CD4-positive, alpha-beta memory T cell (primary cell): ENCODE measurements at regions not wholly inside any gene's neighbourhood (a gene's known extent, or its start where the extent isn't known, plus 50 kb on each side); places are given as distances from the start of the nearest gene placed in this dataset.

ENCODE experiments used
- CTCF ChIA-PET: fragments of 350-600 bp; sonication (Branson Sonifier 250); formaldehyde crosslinking; loops from one replicate; lab custom pipeline; 2021; ENCODE audit warnings: inconsistent platforms; ENCODE audit not compliant: partially characterized antibody; lab: Charles Lee
- POLR2A ChIA-PET: fragments of 350-600 bp; sonication (Branson Sonifier 250); formaldehyde crosslinking; loops from one replicate; lab custom pipeline; 2021; ENCODE audit not compliant: partially characterized antibody; lab: Charles Lee
- DNase-seq, 5 donors: peaks; one replicate each; pipeline versions ENCODE4 v3.0.0 to v3.0.0-alpha.2; 2020 to 2022; ENCODE audit warnings: mixed read lengths in 1 of 5
- H3K27ac ChIP-seq: one replicate; pipeline ENCODE4 v1.7.0; 2013; ENCODE audit warnings: low read depth, low read length
- H3K27me3 ChIP-seq: 2 replicates; pipeline ENCODE4 v1.7.0; 2013; ENCODE audit warnings: mild to moderate bottlenecking, low read length, moderate library complexity; ENCODE audit not compliant: insufficient read depth
- H3K36me3 ChIP-seq: 2 replicates; pipeline ENCODE4 v1.7.0; 2013; ENCODE audit warnings: mild to moderate bottlenecking, low read length, moderate library complexity; ENCODE audit not compliant: insufficient read depth
- H3K4me1 ChIP-seq: 2 replicates; pipeline ENCODE4 v1.7.0; 2013; ENCODE audit warnings: mild to moderate bottlenecking, low read length, moderate library complexity; ENCODE audit not compliant: insufficient read depth
- H3K4me3 ChIP-seq, 2 donors: one replicate each; pipeline ENCODE4 v1.7.0; 2013; ENCODE audit warnings: low read length in 2 of 2, mild to moderate bottlenecking in 1 of 2
- H3K9me3 ChIP-seq, 2 donors: one replicate each; pipeline ENCODE4 v1.7.0; 2013; ENCODE audit warnings: low read length in 2 of 2, control low read depth in 1 of 2; ENCODE audit not compliant: control insufficient read depth in 1 of 2
- H3K27ac Mint-ChIP-seq, 7 donors: one replicate each; pipeline ENCODE4 v1.8.0; 2020 to 2021; ENCODE audit warnings: mixed read lengths in 7 of 7, mild to moderate bottlenecking in 6 of 7, inconsistent platforms in 3 of 7, moderate library complexity in 3 of 7
- H3K27me3 Mint-ChIP-seq, 2 donors: one replicate each; pipeline ENCODE4 v1.8.0; 2020 to 2021; ENCODE audit warnings: mixed read lengths in 2 of 2
- H3K36me3 Mint-ChIP-seq, 2 donors: one replicate each; pipeline ENCODE4 v1.8.0; 2020 to 2021; ENCODE audit warnings: mixed read lengths in 2 of 2, inconsistent platforms in 1 of 2, mild to moderate bottlenecking in 1 of 2
- H3K4me1 Mint-ChIP-seq, 4 donors: one replicate each; pipeline ENCODE4 v1.8.0; 2020 to 2021; ENCODE audit warnings: mixed read lengths in 4 of 4, mild to moderate bottlenecking in 1 of 4
- H3K4me3 Mint-ChIP-seq, 8 donors: one replicate each; pipeline ENCODE4 v1.8.0; 2020 to 2021; ENCODE audit warnings: mixed read lengths in 8 of 8, mild to moderate bottlenecking in 7 of 8, moderate library complexity in 6 of 8, inconsistent platforms in 3 of 8
- H3K9me3 Mint-ChIP-seq, 8 donors: one replicate each; pipeline ENCODE4 v1.8.0; 2020 to 2021; ENCODE audit warnings: mixed read lengths in 8 of 8, mild to moderate bottlenecking in 5 of 8, inconsistent platforms in 3 of 8, moderate library complexity in 1 of 8
- intact Hi-C: fragments of 100-400 bp; cut with micrococcal nuclease; formaldehyde crosslinking; loops from one replicate; pipeline ENCODE4 v1.15.1; 2023

DNA sequence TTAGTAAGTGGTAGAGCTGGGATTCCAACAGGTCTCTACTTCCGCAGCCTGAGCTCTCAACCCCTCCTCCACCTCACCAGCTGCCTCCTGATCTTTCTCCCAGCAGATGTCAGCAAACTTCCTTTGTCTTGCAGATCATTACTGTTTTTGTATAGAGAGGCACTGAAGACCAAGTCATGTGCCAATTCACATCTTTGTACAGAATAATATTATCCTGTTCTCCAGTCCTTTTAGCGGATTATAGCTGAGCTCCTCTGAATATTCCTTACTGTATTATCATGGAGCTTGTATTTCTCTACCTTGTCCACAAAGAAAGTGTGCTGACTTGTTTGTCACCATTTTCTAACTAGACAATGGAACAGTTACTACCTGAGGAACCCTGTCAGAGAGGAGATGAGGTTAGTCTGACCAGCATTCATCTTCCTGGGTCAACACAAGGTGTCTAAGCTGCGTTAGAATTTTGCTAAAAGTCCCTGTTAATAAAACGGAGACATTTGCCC, 142.3 kb upstream of the ARHGAP5 start:
- Mint-ChIP-seq H3K27me3 (no peaks in the 10 kb centered on the region), H3K36me3 (no peaks in the 10 kb centered on the region), H3K27ac (no peak overlapping the region), H3K9me3 (no peaks in the 10 kb centered on the region), H3K4me1 (peaks cover 10 to 17% (median 16%) of the 10 kb centered on the region in 4 donors), H3K4me3 (no peak overlapping the region)
- H3K27ac ChIP-seq, result no peak overlapping the region
- intact Hi-C loops, result loop anchor here (1.0 to 2.0 kb wide), 2 partner anchors 268 to 317 kb away; partner anchors contain the start of genes RNU6-7 and RNU6-8
- POLR2A ChIA-PET, result interaction anchor here (1.4 to 1.5 kb wide), 2 partner anchors 10 to 320 kb away, joined by 3 to 6 read pairs; no protein-coding TSS in a partner anchor
- H3K36me3 ChIP-seq, result no peaks in the 10 kb centered on the region
- DNase-seq, result peak in 4 of 5 donors; percentile 29 to 43 (median 34)
- H3K4me3 ChIP-seq, result no peak overlapping the region
- H3K27me3 ChIP-seq, result no peaks in the 10 kb centered on the region
- CTCF ChIA-PET, result interaction anchor here (1.1 to 2.0 kb wide), 11 partner anchors 8 to 324 kb away, joined by 3 to 40 read pairs (median 6); partner anchors contain the start of gene ARHGAP5
- peaks cover 9% of the 10 kb centered on the region for H3K4me1 ChIP-seq
- no peaks in the 10 kb centered on the region for H3K9me3 ChIP-seq

DNA sequence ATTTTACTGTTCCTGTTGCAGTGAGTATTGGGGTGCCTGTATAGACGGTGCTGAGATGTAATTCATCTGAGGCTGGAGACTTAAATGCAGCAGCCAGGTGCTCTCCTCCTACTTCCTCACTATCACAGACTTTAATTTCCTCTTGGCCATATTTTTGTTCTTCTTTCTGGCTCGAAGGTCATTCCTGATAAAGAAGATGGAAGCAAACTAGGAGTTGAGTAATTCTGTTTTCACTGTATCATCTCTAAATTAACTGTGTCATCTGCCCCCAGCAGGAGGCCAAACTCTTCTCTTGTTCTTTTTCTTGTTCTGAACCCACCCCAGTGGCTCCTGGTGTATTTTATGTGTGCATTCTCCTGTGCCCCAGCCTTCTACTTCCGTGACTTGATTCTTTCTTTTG, 141.7 kb upstream of the ARHGAP5 start:
- Mint-ChIP-seq H3K4me1 (peaks cover 10 to 17% (median 16%) of the 10 kb centered on the region in 4 donors), H3K27ac (no peak overlapping the region), H3K4me3 (no peak overlapping the region), H3K27me3 (no peaks in the 10 kb centered on the region), H3K36me3 (no peaks in the 10 kb centered on the region), H3K9me3 (no peaks in the 10 kb centered on the region)
- Histone ChIP-seq H3K27me3 (no peaks in the 10 kb centered on the region), H3K4me1 (peaks cover 9% of the 10 kb centered on the region), H3K4me3 (no peak overlapping the region), H3K36me3 (no peaks in the 10 kb centered on the region), H3K9me3 (no peaks in the 10 kb centered on the region), H3K27ac (no peak overlapping the region)
- POLR2A ChIA-PET, result interaction anchor here (1.4 to 1.5 kb wide), 2 partner anchors 10 to 320 kb away, joined by 3 to 6 read pairs; no protein-coding TSS in a partner anchor
- intact Hi-C loops, result loop anchor here (2.0 kb wide), 1 partner anchor 267 kb away; the partner anchor contains the start of genes RNU6-7 and RNU6-8
- CTCF ChIA-PET, result interaction anchor here (1.1 to 2.0 kb wide), 10 partner anchors 9 to 323 kb away, joined by 3 to 40 read pairs (median 6); partner anchors contain the start of gene ARHGAP5
- DNase-seq, result no peak

- Mint-ChIP-seq H3K36me3 (no peaks in the 10 kb centered on the region), H3K27ac (no peak overlapping the region), H3K4me1 (peaks cover 10 to 17% (median 16%) of the 10 kb centered on the region in 4 donors), H3K9me3 (no peaks in the 10 kb centered on the region), H3K27me3 (no peaks in the 10 kb centered on the region), H3K4me3 (no peak overlapping the region)
- ChIA-PET POLR2A (no interaction called here), CTCF (interaction anchor here (1.2 kb wide), 1 partner anchor 10 kb away, joined by 3 read pairs; no protein-coding TSS in a partner anchor)
- Histone ChIP-seq H3K4me3 (no peak overlapping the region), H3K36me3 (no peaks in the 10 kb centered on the region), H3K27ac (no peak overlapping the region), H3K27me3 (no peaks in the 10 kb centered on the region), H3K4me1 (peaks cover 9% of the 10 kb centered on the region), H3K9me3 (no peaks in the 10 kb centered on the region)
- intact Hi-C loops, result loop anchor here (2.0 kb wide), 1 partner anchor 141 kb away; the partner anchor contains the start of gene ARHGAP5
- DNase-seq, result no peak
Measured at GRCh38 chr14:31936115-31936514, 141.0 kb upstream of the ARHGAP5 start.

DNA sequence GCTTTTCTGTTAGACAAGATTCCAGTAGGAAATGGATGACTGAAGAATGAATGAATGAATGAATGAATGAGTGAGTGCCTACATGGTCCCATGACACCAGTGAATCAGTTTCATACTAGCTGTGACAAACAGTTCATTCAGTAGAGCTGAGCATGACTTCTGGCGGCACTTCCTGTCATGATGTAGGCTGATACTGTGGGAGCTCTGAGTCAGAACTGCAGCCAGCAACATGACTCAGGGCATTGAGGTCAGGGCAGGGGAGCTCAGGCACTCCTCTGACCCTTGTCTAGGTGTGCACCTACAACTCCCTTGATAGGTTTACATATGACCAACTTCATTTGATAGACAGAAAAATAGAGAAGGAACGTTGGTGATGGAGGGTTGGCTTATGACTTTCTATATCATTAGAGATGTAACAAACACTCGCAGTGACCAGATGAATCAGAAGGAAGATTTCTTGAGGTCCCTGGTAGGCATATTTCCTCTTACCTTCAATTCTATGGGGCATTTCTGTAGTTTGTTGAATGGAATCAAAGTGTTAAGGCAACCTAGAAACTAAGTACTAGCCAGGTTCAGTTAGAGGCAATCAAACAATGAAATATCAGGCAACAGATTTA, 139.3 kb upstream of the ARHGAP5 start:
- POLR2A ChIA-PET, result interaction anchor here (0.6 kb wide), 1 partner anchor 480 kb away, joined by 3 read pairs; the partner anchor contains the start of gene DTD2
- H3K27ac Mint-ChIP-seq, result peak overlapping the region; percentile 57 to 91 (median 80)
- H3K36me3 ChIP-seq, result no peaks in the 10 kb centered on the region
- peak overlapping the region in 1 of 8 donors; percentile 2 for H3K4me3 Mint-ChIP-seq
- intact Hi-C loops, result loop anchor here (2.0 kb wide), 1 partner anchor 139 kb away; the partner anchor contains the start of gene ARHGAP5
- no peaks in the 10 kb centered on the region for H3K27me3 Mint-ChIP-seq
- no peak overlapping the region for H3K27ac ChIP-seq
- H3K4me1 ChIP-seq, result peaks cover 9% of the 10 kb centered on the region
- no peaks in the 10 kb centered on the region for H3K27me3 ChIP-seq
- no peaks in the 10 kb centered on the region for H3K9me3 ChIP-seq
- H3K4me3 ChIP-seq, result no peak overlapping the region
- no peaks in the 10 kb centered on the region for H3K36me3 Mint-ChIP-seq
- H3K9me3 Mint-ChIP-seq, result no peaks in the 10 kb centered on the region
- CTCF ChIA-PET, result interaction anchor here (1.0 to 7.1 kb wide), 5 partner anchors 11 to 317 kb away, joined by 3 to 59 read pairs (median 5); no protein-coding TSS in a partner anchor
- DNase-seq, result peak; percentile 12 to 78 (median 20)
- H3K4me1 Mint-ChIP-seq, result peaks cover 11 to 17% (median 16%) of the 10 kb centered on the region in 4 donors

DNA sequence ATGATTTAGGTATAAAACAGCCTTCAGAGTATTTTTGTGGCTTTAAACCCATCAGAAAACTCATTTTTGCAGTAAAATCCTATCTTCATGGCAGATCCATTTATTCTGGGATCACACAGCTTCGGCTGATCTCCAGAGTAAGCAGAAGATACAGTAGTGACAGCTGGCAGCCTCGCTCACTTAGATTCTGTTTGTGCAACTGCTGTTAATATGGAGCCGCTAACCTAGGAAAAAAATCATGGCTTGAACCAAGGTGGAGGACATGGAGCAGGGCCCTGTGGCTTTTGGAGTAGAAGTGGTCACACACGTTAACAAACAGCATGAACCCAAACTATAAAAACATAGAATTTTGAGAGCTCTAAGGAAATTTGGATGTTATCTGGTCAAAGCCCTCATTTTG, 137.2 kb upstream of the ARHGAP5 start:
- Mint-ChIP-seq H3K4me3 (no peak overlapping the region), H3K36me3 (no peaks in the 10 kb centered on the region), H3K4me1 (peaks cover 18 to 30% (median 27%) of the 10 kb centered on the region in 4 donors), H3K9me3 (no peaks in the 10 kb centered on the region), H3K27me3 (no peaks in the 10 kb centered on the region), H3K27ac (peak overlapping the region in 1 of 7 donors; percentile 32)
- H3K27ac ChIP-seq, result no peak overlapping the region
- no peaks in the 10 kb centered on the region for H3K27me3 ChIP-seq
- H3K36me3 ChIP-seq, result no peaks in the 10 kb centered on the region
- H3K4me3 ChIP-seq, result no peak overlapping the region
- H3K9me3 ChIP-seq, result no peaks in the 10 kb centered on the region
- ChIA-PET CTCF (interaction anchor here (1.2 to 7.1 kb wide), 4 partner anchors 13 to 314 kb away, joined by 3 to 59 read pairs (median 5); no protein-coding TSS in a partner anchor), POLR2A (no interaction called here)
- H3K4me1 ChIP-seq, result peaks cover 27% of the 10 kb centered on the region
- no peak for DNase-seq
- intact Hi-C loops, result no loop called here

- no peak for DNase-seq
- H3K4me3 Mint-ChIP-seq, result no peak overlapping the region
Measured at GRCh38 chr14:31941487-31941886, 135.6 kb upstream of the ARHGAP5 start.

More at GRCh38 chr14:31941487-31941886, 135.6 kb upstream of the ARHGAP5 start:
- no peaks in the 10 kb centered on the region for H3K9me3 Mint-ChIP-seq
- H3K36me3 Mint-ChIP-seq, result no peaks in the 10 kb centered on the region
- no peak overlapping the region for H3K4me3 ChIP-seq
- no peaks in the 10 kb centered on the region for H3K27me3 Mint-ChIP-seq
- POLR2A ChIA-PET, result no interaction called here
- peaks cover 25 to 45% (median 37%) of the 10 kb centered on the region in 4 donors for H3K4me1 Mint-ChIP-seq
- no peaks in the 10 kb centered on the region for H3K9me3 ChIP-seq
- CTCF ChIA-PET, result interaction anchor here (1.4 to 7.1 kb wide), 3 partner anchors 10 to 104 kb away, joined by 3 to 59 read pairs (median 3); no protein-coding TSS in a partner anchor
- H3K27ac Mint-ChIP-seq, result peak overlapping the region in 2 of 7 donors; percentile 9 to 55
- no peak overlapping the region for H3K27ac ChIP-seq
- no peaks in the 10 kb centered on the region for H3K36me3 ChIP-seq
- intact Hi-C loops, result no loop called here
- H3K4me1 ChIP-seq, result peaks cover 42% of the 10 kb centered on the region
- no peaks in the 10 kb centered on the region for H3K27me3 ChIP-seq
